GM23248 (cell line): ENCODE measurements at regions not wholly inside any gene's neighbourhood (a gene's known extent, or its start where the extent isn't known, plus 50 kb on each side); places are given as distances from the start of the nearest gene placed in this dataset.

Experiments
- DNase-seq: peaks from one replicate; pipeline ENCODE4 v3.0.0-alpha.2; 2015
- H2AFZ ChIP-seq: fragments of 200-600 bp; sonication (generic); 2 replicates; pipeline ENCODE4 v1.6.1; 2016; ENCODE audit warnings: antibody characterized with exemption
- H3F3A ChIP-seq: fragments of 200-600 bp; sonication (generic); 2 replicates; pipeline ENCODE4 v1.6.1; 2016; ENCODE audit warnings: mild to moderate bottlenecking, antibody characterized with exemption, mixed run types; ENCODE audit not compliant: insufficient read depth
- H3K27ac ChIP-seq: fragments of 200-600 bp; sonication (generic); 2 replicates; pipeline ENCODE4 v1.5.1; 2016; ENCODE audit warnings: mild to moderate bottlenecking
- H3K27me3 ChIP-seq: fragments of 200-600 bp; sonication (generic); replicated peaks from 2 replicates; pipeline ENCODE4 v1.6.1; 2016; ENCODE audit warnings: mild to moderate bottlenecking; ENCODE audit not compliant: insufficient read depth
- H3K36me3 ChIP-seq: fragments of 200-600 bp; sonication (generic); 2 replicates; pipeline ENCODE4 v1.6.1; 2016; ENCODE audit warnings: low read depth, mild to moderate bottlenecking
- H3K4me1 ChIP-seq: fragments of 200-600 bp; sonication (generic); 2 replicates; pipeline ENCODE4 v1.6.1; 2016; ENCODE audit warnings: mild to moderate bottlenecking; ENCODE audit not compliant: insufficient read depth
- H3K4me2 ChIP-seq: fragments of 200-600 bp; sonication (generic); one replicate; pipeline ENCODE4 v1.6.1; 2016; ENCODE audit warnings: mild to moderate bottlenecking; ENCODE audit not compliant: unreplicated experiment
- H3K4me3 ChIP-seq: fragments of 200-600 bp; sonication (generic); 2 replicates; pipeline ENCODE4 v1.5.1; 2016; ENCODE audit warnings: mild to moderate bottlenecking
- H3K79me2 ChIP-seq: fragments of 200-600 bp; sonication (generic); 2 replicates; pipeline ENCODE4 v1.6.1; 2016; ENCODE audit warnings: mild to moderate bottlenecking; ENCODE audit not compliant: insufficient read depth
- H3K9ac ChIP-seq: fragments of 200-600 bp; sonication (generic); 2 replicates; pipeline ENCODE4 v1.6.1; 2016; ENCODE audit warnings: mild to moderate bottlenecking
- H3K9me2 ChIP-seq: fragments of 200-600 bp; sonication (generic); 2 replicates; pipeline ENCODE4 v1.6.1; 2016; ENCODE audit warnings: mixed run types, mild to moderate bottlenecking, moderate library complexity; ENCODE audit not compliant: insufficient read depth
- H3K9me3 ChIP-seq: fragments of 200-600 bp; sonication (generic); one replicate; pipeline ENCODE4 v1.6.1; 2017; ENCODE audit warnings: low read depth
- H4K20me1 ChIP-seq: fragments of 200-600 bp; sonication (generic); 2 replicates; pipeline ENCODE4 v1.6.0; 2016; ENCODE audit not compliant: insufficient read depth
- EZH2 ChIP-seq: fragments of 200-600 bp; sonication (generic); IDR thresholded peaks from 2 replicates; pipeline ENCODE4 v1.6.1; 2018; ENCODE audit warnings: antibody characterized with exemption, mild to moderate bottlenecking; ENCODE audit not compliant: insufficient read depth, poor library complexity, severe bottlenecking
- EZH2phosphoT487 ChIP-seq: fragments of 200-600 bp; sonication (generic); IDR thresholded peaks from 2 replicates; pipeline ENCODE4 v1.6.1; 2018; ENCODE audit warnings: antibody characterized with exemption, moderate library complexity, mild to moderate bottlenecking, low read depth; ENCODE audit not compliant: insufficient read depth
- WGBS, 2 experiments: methylation state at CpG; one replicate each; pipeline ENCODE4 v1.1.6; 2015 to 2017; ENCODE audit warnings: low lambda C conversion rate in 2 of 2, low coverage in 1 of 2; ENCODE audit errors: missing lambda C conversion rate in 2 of 2; 5-methylcytosine and 5-hydroxymethylcytosine counted together
- in situ Hi-C: fragments of 300-500 bp; cut with MboI; formaldehyde crosslinking; loops from 2 replicates; pipeline ENCODE4 v1.15.0; 2020

DNA sequence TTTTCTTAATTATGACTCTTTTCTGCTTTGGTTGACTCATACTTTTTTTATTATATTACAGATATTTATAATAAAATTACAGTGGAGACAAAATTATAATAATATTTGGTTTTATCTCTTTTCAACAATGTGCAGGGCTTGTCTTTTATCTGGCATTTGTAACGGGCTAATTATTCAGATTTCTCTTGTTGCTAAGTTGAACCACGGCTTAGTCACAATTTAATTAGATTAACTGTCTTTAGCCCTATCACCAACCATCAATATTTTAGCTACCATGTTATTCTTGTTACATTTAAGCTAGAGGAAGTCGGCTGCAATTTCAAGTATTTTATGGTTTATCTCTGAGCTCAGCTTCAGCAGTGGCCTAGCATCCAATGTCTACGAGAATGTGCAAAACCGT is 798.9 kb upstream of the CA10 start:
- TF ChIP-seq EZH2 (no peak), EZH2phosphoT487 (no peak)

DNA sequence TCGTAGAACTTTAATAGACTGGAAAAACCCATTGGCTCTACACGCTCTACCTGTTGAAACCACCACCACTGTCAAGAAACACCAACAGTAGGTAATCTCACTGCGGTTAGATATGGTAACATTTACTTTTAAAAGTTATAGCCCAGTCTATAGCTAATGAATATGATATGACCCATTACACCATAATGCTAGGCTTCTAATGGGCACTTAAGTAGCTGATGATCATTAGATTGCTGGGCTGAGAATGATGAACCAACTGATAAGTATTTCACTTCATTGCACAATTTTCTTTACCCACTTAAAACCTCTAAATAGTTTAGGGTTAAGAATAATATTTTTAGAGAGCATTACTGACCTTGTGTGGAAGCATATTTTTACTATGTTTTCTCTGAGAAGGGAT is 788.9 kb upstream of the CA10 start:
- Histone ChIP-seq H3K9ac (no peak overlapping the region), H3K4me2 (no peak overlapping the region), H3K9me3 (no peaks in the 10 kb centered on the region), H3K4me1 (no peaks in the 10 kb centered on the region), H2AFZ (no peak overlapping the region), H3K27me3 (no peaks in the 10 kb centered on the region), H3K79me2 (no peaks in the 10 kb centered on the region), H3K9me2 (no peaks in the 10 kb centered on the region), H4K20me1 (no peaks in the 10 kb centered on the region), H3K36me3 (no peaks in the 10 kb centered on the region), H3K4me3 (no peak overlapping the region), H3F3A (no peaks in the 10 kb centered on the region), H3K27ac (no peak overlapping the region)
- in situ Hi-C loops = no loop called here
- TF ChIP-seq EZH2 (no peak), EZH2phosphoT487 (no peak)
- no peak for DNase-seq
- WGBS, 2 experiments = 9 to 12% methylated on average over 3 of the region's 3 CpGs

More for the DNA sequence above, 798.9 kb upstream of the CA10 start:
- Histone ChIP-seq H3K4me1 (no peaks in the 10 kb centered on the region), H3K4me2 (no peak overlapping the region), H3F3A (no peaks in the 10 kb centered on the region), H3K9ac (no peak overlapping the region), H3K27ac (no peak overlapping the region), H3K9me3 (no peaks in the 10 kb centered on the region), H3K36me3 (no peaks in the 10 kb centered on the region), H3K9me2 (no peaks in the 10 kb centered on the region), H2AFZ (no peak overlapping the region), H4K20me1 (no peaks in the 10 kb centered on the region), H3K27me3 (no peaks in the 10 kb centered on the region), H3K79me2 (no peaks in the 10 kb centered on the region), H3K4me3 (no peak overlapping the region)
- DNase-seq = no peak
- in situ Hi-C loops = no loop called here
- 30 to 34% methylated on average over 5 of the region's 5 CpGs for WGBS, 2 experiments

DNA sequence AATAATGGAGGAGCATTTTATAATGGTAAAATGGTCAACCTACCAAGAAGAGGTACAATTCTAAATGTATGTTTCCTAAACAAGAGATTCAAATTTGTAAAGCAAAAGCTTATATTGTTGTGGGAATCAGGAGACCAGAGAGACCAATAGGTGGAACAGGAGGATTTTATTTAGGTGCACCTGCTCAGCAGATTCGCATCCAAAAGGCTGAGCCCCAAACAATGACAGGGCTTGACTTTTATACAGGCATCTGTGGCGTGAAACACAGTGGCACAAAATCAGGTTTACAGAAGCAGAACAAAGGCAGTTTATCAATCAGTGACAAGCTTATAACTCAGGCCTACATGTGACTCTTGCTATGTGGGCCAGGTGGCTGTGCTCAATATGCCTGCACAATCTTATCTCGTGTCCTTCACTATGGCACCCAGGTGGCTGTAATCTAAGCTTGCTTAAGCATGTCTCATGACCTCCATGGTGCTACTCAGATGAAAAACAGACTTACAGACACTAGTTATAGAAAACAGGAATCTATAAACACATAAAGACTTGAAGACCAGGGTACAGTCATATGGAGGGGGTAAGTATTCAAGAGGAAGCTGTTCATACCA is 780.2 kb upstream of the CA10 start:
- Histone ChIP-seq H3K9ac (no peak overlapping the region), H3K4me2 (no peak overlapping the region), H3K9me2 (no peaks in the 10 kb centered on the region), H3K4me3 (no peak overlapping the region), H4K20me1 (no peaks in the 10 kb centered on the region), H3K36me3 (no peaks in the 10 kb centered on the region), H3K27ac (no peak overlapping the region), H2AFZ (no peak overlapping the region), H3F3A (no peaks in the 10 kb centered on the region), H3K4me1 (no peaks in the 10 kb centered on the region), H3K79me2 (no peaks in the 10 kb centered on the region), H3K9me3 (no peaks in the 10 kb centered on the region), H3K27me3 (no peaks in the 10 kb centered on the region)
- TF ChIP-seq EZH2phosphoT487 = no peak
- no peak for TF ChIP-seq EZH2
- in situ Hi-C loops = no loop called here
- 23 to 27% methylated on average over 3 of the region's 3 CpGs for WGBS, 2 experiments
- DNase-seq = no peak

DNA sequence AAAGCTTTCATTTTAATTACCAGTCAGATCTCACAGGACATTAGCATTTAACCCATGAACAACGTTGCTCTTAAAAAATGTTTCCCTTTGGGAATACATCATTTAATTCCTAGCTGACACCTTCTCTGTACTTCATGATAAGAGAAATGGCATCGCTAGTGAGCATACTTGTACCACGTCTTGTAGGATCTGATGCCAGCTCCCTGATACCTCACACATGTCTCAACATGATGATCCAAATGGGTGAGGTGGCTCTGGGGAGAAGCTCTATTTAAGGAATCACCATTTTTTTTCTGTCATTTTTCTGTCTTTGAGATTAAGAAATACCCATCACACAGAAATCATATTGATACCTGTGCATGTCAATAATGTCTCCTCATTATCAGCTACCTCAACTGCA is 772.1 kb upstream of the CA10 start:
- Histone ChIP-seq H3K36me3 (no peaks in the 10 kb centered on the region), H3K9ac (no peak overlapping the region), H3K4me1 (no peaks in the 10 kb centered on the region), H3K27me3 (no peaks in the 10 kb centered on the region), H3K4me3 (no peak overlapping the region), H3K9me3 (no peaks in the 10 kb centered on the region), H3K4me2 (no peak overlapping the region), H2AFZ (no peak overlapping the region), H3K27ac (no peak overlapping the region), H3K9me2 (no peaks in the 10 kb centered on the region), H4K20me1 (no peaks in the 10 kb centered on the region), H3F3A (no peaks in the 10 kb centered on the region), H3K79me2 (no peaks in the 10 kb centered on the region)
- DNase-seq = no peak
- TF ChIP-seq EZH2phosphoT487 (no peak), EZH2 (no peak)
- 14 to 16% methylated on average over 3 of the region's 3 CpGs for WGBS, 2 experiments
- in situ Hi-C loops = no loop called here

GRCh38 chr17:52930145-52930544 is 771.6 kb upstream of the CA10 start:
- Histone ChIP-seq H2AFZ (no peak overlapping the region), H3K9me3 (no peaks in the 10 kb centered on the region), H3K27ac (no peak overlapping the region), H3K4me3 (no peak overlapping the region), H3F3A (no peaks in the 10 kb centered on the region), H3K79me2 (no peaks in the 10 kb centered on the region), H4K20me1 (no peaks in the 10 kb centered on the region), H3K9me2 (no peaks in the 10 kb centered on the region), H3K36me3 (no peaks in the 10 kb centered on the region), H3K4me2 (no peak overlapping the region), H3K27me3 (no peaks in the 10 kb centered on the region), H3K4me1 (no peaks in the 10 kb centered on the region), H3K9ac (no peak overlapping the region)
- no peak for DNase-seq
- no peak for TF ChIP-seq EZH2
- no peak for TF ChIP-seq EZH2phosphoT487
- in situ Hi-C loops = no loop called here
- 3 to 5% methylated on average over 1 of the region's 1 CpG for WGBS, 2 experiments
